Tibial nerve (tissue), 4 donors: ENCODE measurements at regions not wholly inside any gene's neighbourhood (a gene's known extent, or its start where the extent isn't known, plus 50 kb on each side); places are given as distances from the start of the nearest gene placed in this dataset.

Source experiments
- DNase-seq, 2 donors: peaks; one replicate each; pipeline ENCODE4 v3.0.0-alpha.2; 2019; ENCODE audit warnings: low spot score in 2 of 2
- H3K27ac ChIP-seq, 4 donors: fragments of 200-600 bp; sonication (generic) in 3 of 4; one replicate each; pipeline ENCODE4 v1.5.1; 2017 to 2019; ENCODE audit warnings: mild to moderate bottlenecking in 1 of 4
- H3K27me3 ChIP-seq, 2 donors: fragments of 200-600 bp; sonication (generic) in 1 of 2; one replicate each; pipeline versions ENCODE4 v1.5.1 to v1.6.0; 2017 to 2019
- H3K36me3 ChIP-seq, 3 donors: fragments of 200-600 bp; sonication (generic); one replicate each; pipeline ENCODE4 v1.5.1; 2018 to 2019
- H3K4me1 ChIP-seq, 4 donors: fragments of 200-600 bp; sonication (generic) in 3 of 4; one replicate each; pipeline ENCODE4 v1.5.1; 2017 to 2019
- H3K4me3 ChIP-seq, 4 donors: fragments of 200-600 bp; sonication (generic) in 3 of 4; one replicate each; pipeline ENCODE4 v1.5.1; 2017 to 2019; ENCODE audit warnings: mild to moderate bottlenecking in 1 of 4, moderate library complexity in 1 of 4
- H3K9me3 ChIP-seq, 4 donors: fragments of 200-600 bp; sonication (generic) in 3 of 4; one replicate each; pipeline ENCODE4 v1.5.1; 2017 to 2019
- EP300 ChIP-seq, 2 donors: sonication (generic); formaldehyde crosslinking; IDR thresholded peaks; one replicate each; pipeline ENCODE4 v1.6.1; 2017; ENCODE audit warnings: antibody characterized with exemption in 2 of 2, mild to moderate bottlenecking in 1 of 2
- POLR2A ChIP-seq, 2 donors: fragments of 450-650 bp; IDR thresholded peaks; one replicate each; pipeline ENCODE4 v1.6.1; 2017; ENCODE audit warnings: antibody characterized with exemption in 2 of 2, mild to moderate bottlenecking in 2 of 2, moderate library complexity in 2 of 2
- WGBS, 2 donors: methylation state at CpG; one replicate each; pipeline ENCODE4 v1.1.5; 2018; 5-methylcytosine and 5-hydroxymethylcytosine counted together
- TF ChIP-seq, protein P1 (sequence below), 5 experiments: fragments of 200-600 bp in 3 of 5; fragments of 450-650 bp in 2 of 5; sonication (generic) in 3 of 5; IDR thresholded peaks; one replicate each; pipeline ENCODE4 v1.5.1; 2016 to 2019; ENCODE audit warnings: antibody characterized with exemption in 5 of 5, mild to moderate bottlenecking in 3 of 5, moderate library complexity in 2 of 5

GRCh38 chr1:106688446-106688845, 368.0 kb upstream of the PRMT6 start:
- H3K4me1 ChIP-seq = no peaks in the 10 kb centered on the region
- H3K9me3 ChIP-seq = no peaks in the 10 kb centered on the region
- 28 to 31% methylated on average over 3 of the region's 3 CpGs for WGBS, 2 donors
- no peak overlapping the region for H3K27ac ChIP-seq
- no peaks in the 10 kb centered on the region for H3K36me3 ChIP-seq
- H3K27me3 ChIP-seq = no peaks in the 10 kb centered on the region
- H3K4me3 ChIP-seq = no peak overlapping the region
- no peak for DNase-seq
- no peak for TF ChIP-seq EP300 (IDR thresholded peaks at IDR 0.05)
- TF ChIP-seq, protein P1, sequence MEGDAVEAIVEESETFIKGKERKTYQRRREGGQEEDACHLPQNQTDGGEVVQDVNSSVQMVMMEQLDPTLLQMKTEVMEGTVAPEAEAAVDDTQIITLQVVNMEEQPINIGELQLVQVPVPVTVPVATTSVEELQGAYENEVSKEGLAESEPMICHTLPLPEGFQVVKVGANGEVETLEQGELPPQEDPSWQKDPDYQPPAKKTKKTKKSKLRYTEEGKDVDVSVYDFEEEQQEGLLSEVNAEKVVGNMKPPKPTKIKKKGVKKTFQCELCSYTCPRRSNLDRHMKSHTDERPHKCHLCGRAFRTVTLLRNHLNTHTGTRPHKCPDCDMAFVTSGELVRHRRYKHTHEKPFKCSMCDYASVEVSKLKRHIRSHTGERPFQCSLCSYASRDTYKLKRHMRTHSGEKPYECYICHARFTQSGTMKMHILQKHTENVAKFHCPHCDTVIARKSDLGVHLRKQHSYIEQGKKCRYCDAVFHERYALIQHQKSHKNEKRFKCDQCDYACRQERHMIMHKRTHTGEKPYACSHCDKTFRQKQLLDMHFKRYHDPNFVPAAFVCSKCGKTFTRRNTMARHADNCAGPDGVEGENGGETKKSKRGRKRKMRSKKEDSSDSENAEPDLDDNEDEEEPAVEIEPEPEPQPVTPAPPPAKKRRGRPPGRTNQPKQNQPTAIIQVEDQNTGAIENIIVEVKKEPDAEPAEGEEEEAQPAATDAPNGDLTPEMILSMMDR (IDR thresholded peaks at IDR 0.05) = no peak
- no peak for TF ChIP-seq POLR2A (IDR thresholded peaks at IDR 0.05)

DNA sequence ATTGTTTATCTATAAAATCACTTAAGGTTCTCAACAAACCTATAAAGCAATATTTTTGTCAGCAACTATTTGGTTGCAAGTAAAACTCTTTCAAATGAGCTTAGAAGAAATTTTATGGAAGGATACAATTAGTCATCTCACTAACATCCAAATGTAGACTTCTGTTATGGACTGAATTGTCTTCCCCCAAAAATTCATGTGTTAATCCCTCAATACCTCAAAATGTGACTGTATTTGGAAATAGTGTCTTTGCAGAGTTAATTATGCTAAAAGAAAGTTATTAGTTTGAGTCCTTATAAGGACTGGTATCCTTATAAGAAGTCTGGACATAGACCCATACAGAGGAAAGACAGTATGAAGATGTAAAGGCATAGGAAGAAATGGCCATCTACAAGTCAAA, 357.8 kb upstream of the PRMT6 start:
- Histone ChIP-seq H3K9me3 (no peaks in the 10 kb centered on the region), H3K4me1 (no peaks in the 10 kb centered on the region), H3K27ac (no peak overlapping the region), H3K36me3 (no peaks in the 10 kb centered on the region), H3K27me3 (no peaks in the 10 kb centered on the region), H3K4me3 (no peak overlapping the region)
- TF ChIP-seq EP300 (IDR thresholded peaks at IDR 0.05) = no peak
- no peak for TF ChIP-seq POLR2A (IDR thresholded peaks at IDR 0.05)
- TF ChIP-seq, protein P1 (IDR thresholded peaks at IDR 0.05) = no peak
- no peak for DNase-seq

GRCh38 chr1:106699433-106699832, 357.0 kb upstream of the PRMT6 start:
- TF ChIP-seq POLR2A (IDR thresholded peaks at IDR 0.05) = no peak
- TF ChIP-seq EP300 (IDR thresholded peaks at IDR 0.05) = no peak
- TF ChIP-seq, protein P1 (IDR thresholded peaks at IDR 0.05) = no peak
- Histone ChIP-seq H3K4me1 (no peaks in the 10 kb centered on the region), H3K27ac (no peak overlapping the region), H3K36me3 (no peaks in the 10 kb centered on the region), H3K27me3 (no peaks in the 10 kb centered on the region), H3K4me3 (no peak overlapping the region), H3K9me3 (no peaks in the 10 kb centered on the region)
- no peak for DNase-seq

- Histone ChIP-seq H3K27ac (no peak overlapping the region), H3K36me3 (no peaks in the 10 kb centered on the region), H3K4me1 (no peaks in the 10 kb centered on the region), H3K9me3 (no peaks in the 10 kb centered on the region), H3K4me3 (no peak overlapping the region), H3K27me3 (no peaks in the 10 kb centered on the region)
- no peak for DNase-seq
- TF ChIP-seq EP300 (IDR thresholded peaks at IDR 0.05) = no peak
- TF ChIP-seq, protein P1 (IDR thresholded peaks at IDR 0.05) = no peak
- TF ChIP-seq POLR2A (IDR thresholded peaks at IDR 0.05) = no peak
Observed at GRCh38 chr1:106700211-106700610, 356.3 kb upstream of the PRMT6 start.

GRCh38 chr1:106705971-106706370, 350.5 kb upstream of the PRMT6 start:
- DNase-seq = no peak
- Histone ChIP-seq H3K4me1 (no peaks in the 10 kb centered on the region), H3K4me3 (no peak overlapping the region), H3K27me3 (no peaks in the 10 kb centered on the region), H3K27ac (no peak overlapping the region), H3K9me3 (peaks cover 0 to 3% (median 0%) of the 10 kb centered on the region in 4 donors), H3K36me3 (no peaks in the 10 kb centered on the region)
- TF ChIP-seq, protein P1 (IDR thresholded peaks at IDR 0.05) = no peak
- TF ChIP-seq POLR2A (IDR thresholded peaks at IDR 0.05) (no peak), EP300 (IDR thresholded peaks at IDR 0.05) (no peak)
